ENCODE measurements at regions not wholly inside any gene's neighbourhood (a gene's known extent, or its start where the extent isn't known, plus 50 kb on each side); places are given as distances from the start of the nearest gene placed in this dataset.

GRCh38 chr1:64403331-64403730, 66.6 kb upstream of the CACHD1 start:
- TF ChIP-seq CTCF (IDR thresholded peaks at IDR 0.05) = no peak
- no peak for TF ChIP-seq POLR2A (IDR thresholded peaks at IDR 0.05)
